Stimulated activated CD4-positive, alpha-beta T cell treated with anti-CD3 and anti-CD28 coated beads, Interleukin-2, amount 100 ng/mL, for 24 hours (primary cell): ENCODE measurements at regions not wholly inside any gene's neighbourhood (a gene's known extent, or its start where the extent isn't known, plus 50 kb on each side); places are given as distances from the start of the nearest gene placed in this dataset.

ENCODE experiments used
- DNase-seq, 2 donors: peaks; one replicate each; pipeline ENCODE4 v3.0.0-alpha.2; 2020

DNA sequence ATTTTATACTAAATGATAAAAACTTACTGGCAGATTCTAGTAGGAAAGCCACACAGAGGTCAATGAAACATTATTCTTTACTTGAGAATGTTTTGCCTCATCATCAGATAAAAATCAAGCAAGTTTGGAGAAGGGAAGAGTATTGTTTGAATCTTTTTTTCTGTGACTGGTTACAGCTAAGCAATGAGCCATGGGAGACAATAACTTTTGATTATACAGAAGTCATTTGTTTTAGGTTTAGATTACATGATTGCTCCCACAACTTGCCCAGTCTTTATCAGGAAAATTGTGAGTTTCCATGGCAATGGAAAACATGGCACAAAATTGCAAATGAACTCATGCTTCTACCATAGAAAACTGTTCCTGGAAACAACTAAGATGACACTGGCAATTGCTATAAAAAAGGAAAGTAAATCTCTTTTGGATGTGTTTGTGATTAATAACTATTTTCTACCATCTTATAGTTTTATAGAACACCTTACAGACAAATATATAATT is 476.8 kb downstream of the MBD2 start:
- no peak for DNase-seq

- no peak for DNase-seq
Measured at GRCh38 chr18:53747210-53747609, 477.3 kb downstream of the MBD2 start.

DNA sequence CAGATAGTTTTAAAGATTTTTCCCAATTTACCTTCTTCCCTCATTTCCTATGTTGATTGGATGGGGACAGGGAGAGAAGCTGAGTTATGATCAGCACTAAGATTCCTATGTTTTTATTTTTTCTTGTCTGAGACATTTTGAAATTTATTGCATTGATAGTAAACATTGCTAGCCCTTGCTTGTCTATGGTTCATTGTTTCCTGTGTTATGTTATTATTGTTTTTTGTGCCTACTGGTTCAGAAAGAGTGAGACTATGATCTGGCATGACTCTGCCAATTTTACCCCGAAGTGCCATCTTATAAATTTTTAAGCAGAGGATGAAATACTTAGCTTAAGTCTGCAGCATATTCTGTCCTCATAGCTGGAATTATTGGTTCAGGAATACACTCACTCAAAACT is 478.5 kb downstream of the MBD2 start:
- no peak for DNase-seq

DNA sequence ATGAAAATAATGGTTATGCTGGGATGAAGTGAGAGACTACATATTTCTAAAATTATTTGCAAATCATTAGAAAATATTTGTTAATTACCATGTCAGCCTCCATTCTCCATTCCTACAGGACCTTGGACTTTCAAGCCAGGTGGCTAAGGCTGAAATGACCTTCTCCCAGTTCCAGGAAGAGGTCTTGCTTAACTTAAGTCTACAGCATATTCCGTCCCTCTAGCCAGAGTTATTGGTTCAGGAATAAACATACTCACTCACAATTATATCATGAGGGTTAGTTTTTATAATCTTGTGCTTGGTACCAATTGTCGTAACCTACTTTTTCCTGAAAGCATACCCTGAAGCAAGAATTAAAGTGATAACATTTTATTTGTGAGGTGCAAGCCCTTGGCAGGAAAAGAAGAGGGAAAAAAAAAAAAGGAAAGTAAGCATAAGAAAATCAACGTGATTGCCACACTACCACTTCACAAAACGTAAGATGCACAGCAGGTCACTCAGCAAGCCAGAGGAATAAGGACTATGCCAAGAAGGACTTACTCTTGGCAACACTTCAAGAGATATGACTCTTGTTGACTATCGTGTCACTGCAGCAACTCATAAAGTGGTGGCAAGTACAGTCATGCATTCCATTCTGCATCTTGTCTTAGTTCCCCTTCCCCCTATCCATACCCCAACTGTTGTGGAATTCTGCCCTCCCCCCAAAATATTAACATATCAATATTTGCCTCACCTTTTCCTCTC is 479.1 kb downstream of the MBD2 start:
- DNase-seq: no peak

- DNase-seq: no peak
Measured at GRCh38 chr18:53739700-53740099, 484.8 kb downstream of the MBD2 start.

- no peak for DNase-seq
Measured at GRCh38 chr18:53735526-53735925, 488.9 kb downstream of the MBD2 start.

DNA sequence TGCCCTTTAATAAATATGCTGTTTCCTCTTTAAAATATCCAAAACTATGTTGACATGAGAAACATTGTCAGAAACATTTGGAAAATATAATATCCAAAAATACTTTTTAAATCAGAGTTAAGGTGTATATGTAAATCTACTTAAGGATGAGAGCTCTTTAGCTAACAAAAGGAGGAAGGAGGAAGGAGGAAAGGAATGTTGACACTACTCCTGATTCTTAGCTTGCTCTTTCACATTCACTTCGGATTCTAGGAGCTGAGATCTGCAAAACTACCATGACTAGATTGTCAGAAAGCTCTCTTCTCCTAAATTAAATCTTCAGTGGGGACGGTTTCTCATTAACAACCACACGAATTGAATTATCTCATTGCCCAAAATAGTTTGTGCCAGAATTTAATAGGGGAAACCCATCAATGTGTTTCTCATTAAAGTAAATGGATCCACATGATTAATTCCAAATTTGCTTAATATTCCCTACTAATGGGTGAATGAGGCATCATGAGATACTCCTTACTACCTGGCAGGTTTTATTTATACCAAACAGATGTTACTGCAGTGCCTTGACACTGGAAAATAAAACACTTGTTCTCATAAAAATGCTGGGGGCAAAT is 509.1 kb downstream of the MBD2 start:
- no peak for DNase-seq

- DNase-seq: no peak
Measured at GRCh38 chr18:53710080-53710479, 514.4 kb downstream of the MBD2 start.

DNA sequence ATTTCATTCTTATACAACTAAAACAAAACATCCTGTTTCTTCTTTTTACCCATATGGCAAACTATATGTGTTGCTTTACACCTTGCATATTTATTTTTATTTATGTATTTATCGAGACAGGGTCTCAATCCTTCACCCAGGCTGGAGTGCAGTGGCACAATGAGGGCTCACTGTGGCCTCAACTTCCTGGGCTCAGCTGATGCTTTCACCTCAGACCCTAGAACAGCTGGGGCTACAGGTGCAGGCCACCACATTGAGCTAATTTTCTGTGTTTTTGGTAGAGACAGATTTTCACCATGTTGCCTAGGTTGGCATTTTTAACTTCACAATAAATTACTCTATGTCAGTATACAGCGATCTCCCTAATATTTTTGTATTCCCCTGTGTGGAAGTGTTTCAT is 522.0 kb downstream of the MBD2 start:
- no peak for DNase-seq

- no peak for DNase-seq
Measured at GRCh38 chr18:53701697-53702096, 522.8 kb downstream of the MBD2 start.

GRCh38 chr18:53698907-53699306 is 525.6 kb downstream of the MBD2 start:
- DNase-seq: no peak

DNA sequence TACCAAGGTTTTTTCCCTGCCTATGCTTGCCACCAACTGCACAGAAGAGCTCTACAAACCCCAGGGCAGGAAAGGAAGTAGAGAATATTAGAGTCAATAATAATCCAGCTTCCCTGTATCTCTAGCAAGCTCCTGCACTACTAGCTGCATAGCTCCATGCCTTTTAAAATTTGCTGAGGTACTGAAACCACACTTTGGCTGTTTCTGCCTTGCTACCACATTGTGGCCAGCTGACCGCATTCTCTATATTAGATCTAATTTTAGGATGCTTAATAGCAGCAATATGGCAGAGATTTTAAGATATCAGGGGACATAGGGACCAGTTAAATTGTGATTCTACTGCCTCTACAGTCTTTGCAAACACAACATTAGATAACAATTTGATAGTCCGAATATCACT is 534.6 kb downstream of the MBD2 start:
- no peak for DNase-seq

GRCh38 chr18:53686965-53687364 is 537.5 kb downstream of the MBD2 start:
- no peak for DNase-seq

GRCh38 chr18:53682796-53683195 is 541.7 kb downstream of the MBD2 start:
- DNase-seq: no peak

DNA sequence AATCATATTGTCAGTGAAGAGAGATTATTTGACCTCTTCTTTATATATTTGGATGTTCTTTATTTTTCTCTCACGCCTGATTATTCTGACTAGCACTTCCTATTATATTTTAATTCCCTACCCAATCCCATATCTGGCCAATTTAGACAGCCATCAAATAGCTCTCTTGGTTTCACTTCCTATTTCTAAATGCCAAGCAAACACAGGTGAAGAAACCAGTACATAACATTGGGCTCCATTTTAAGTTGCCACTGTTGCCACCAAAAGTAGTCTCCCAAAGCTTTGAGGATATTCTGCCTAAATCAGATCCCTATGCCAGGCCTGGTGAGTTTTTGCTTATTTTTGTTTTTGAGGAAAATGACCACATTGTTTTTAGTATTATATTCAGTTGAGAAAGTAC is 547.0 kb downstream of the MBD2 start:
- no peak for DNase-seq

GRCh38 chr18:53665701-53666100 is 558.8 kb downstream of the MBD2 start:
- DNase-seq: no peak

GRCh38 chr18:53664575-53664974 is 559.9 kb downstream of the MBD2 start:
- no peak for DNase-seq

- no peak for DNase-seq
Measured at GRCh38 chr18:53660306-53660705, 564.2 kb downstream of the MBD2 start.

GRCh38 chr18:53657257-53657656 is 567.2 kb downstream of the MBD2 start:
- no peak for DNase-seq

- DNase-seq: no peak
Measured at GRCh38 chr18:53649621-53650020, 574.8 kb downstream of the MBD2 start.

DNA sequence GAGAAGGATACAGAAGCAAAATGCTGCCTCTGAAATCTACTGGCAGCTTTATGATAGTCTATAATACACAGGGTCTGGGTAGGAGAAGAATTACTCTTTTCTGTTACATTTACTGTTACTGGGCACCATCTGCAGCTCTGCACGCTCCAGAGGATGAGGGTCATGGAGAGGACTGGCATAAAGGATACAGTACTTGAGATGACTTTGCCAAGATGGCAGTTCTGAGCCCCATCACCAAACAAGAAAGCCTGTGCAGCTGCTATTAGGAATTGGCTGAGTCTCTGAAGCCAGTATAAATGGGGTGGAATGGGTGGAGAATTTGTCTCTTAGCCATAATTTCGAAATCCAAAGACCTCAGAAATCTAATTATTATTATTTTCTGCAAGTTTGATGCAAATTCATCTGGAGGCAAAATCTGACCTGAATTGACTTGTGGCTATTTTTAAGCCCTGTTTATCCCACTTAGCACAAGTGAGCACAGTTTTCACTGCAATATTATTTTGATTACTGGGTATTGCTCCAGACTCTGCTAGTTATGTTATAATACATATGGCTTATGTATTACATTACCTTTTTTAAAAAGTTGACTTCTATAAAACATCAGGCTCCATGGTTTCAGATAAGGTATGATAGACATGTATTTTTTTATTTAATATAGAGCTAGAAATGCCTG is 579.5 kb downstream of the MBD2 start:
- no peak for DNase-seq

GRCh38 chr18:53639687-53640086 is 584.8 kb downstream of the MBD2 start:
- DNase-seq: no peak

GRCh38 chr18:53629337-53629736 is 595.1 kb downstream of the MBD2 start:
- DNase-seq: no peak

DNA sequence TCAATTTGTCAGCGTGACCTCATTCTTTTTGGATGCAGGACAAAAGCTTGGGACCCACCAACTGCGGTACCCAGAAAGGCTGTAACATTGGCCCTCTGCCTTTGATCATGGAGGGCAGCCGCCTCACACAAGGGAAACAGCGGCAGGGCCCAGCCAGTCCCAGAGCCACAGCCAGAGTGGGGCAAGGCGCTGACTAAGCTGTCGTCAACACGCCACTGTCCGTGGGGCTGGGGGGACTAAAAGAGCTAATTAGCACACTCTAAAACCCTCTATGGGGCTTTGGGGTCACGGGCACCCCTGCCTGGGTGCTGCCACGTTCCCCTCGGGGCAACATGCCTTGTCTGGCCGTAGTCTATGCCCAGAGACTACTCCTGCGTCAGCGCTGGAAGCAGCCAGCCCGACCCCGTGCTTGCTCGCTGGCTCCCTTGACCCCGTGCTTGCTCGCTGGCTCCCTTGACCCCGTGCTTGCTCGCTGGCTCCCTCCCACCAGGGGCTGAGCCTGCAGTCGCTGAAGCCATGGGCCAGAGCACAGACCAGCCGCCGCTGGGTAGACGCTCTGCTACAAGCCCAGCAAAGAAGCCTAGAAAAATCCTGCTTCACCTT is 598.4 kb downstream of the MBD2 start:
- DNase-seq: no peak
